Chondrocyte (in vitro differentiated cells): ENCODE measurements at regions not wholly inside any gene's neighbourhood (a gene's known extent, or its start where the extent isn't known, plus 50 kb on each side); places are given as distances from the start of the nearest gene placed in this dataset.

ENCODE experiments used
- DNase-seq: peaks from one replicate; pipeline ENCODE4 v3.0.0; 2021; ENCODE audit warnings: mixed read lengths, low spot score
- H3K27ac Mint-ChIP-seq: one replicate; pipeline ENCODE4 v1.8.0; 2021; ENCODE audit warnings: mild to moderate bottlenecking, moderate library complexity, mixed read lengths; ENCODE audit not compliant: unreplicated experiment
- H3K27me3 Mint-ChIP-seq: 2 replicates; pipeline ENCODE4 v1.8.0; 2021; ENCODE audit warnings: low read depth, mixed read lengths
- H3K36me3 Mint-ChIP-seq: 2 replicates; pipeline ENCODE4 v1.8.0; 2021; ENCODE audit warnings: low read depth, mixed read lengths
- H3K4me1 Mint-ChIP-seq: 2 replicates; pipeline ENCODE4 v1.8.0; 2021; ENCODE audit warnings: low read depth, mild to moderate bottlenecking, mixed read lengths
- H3K4me3 Mint-ChIP-seq: one replicate; pipeline ENCODE4 v1.8.0; 2021; ENCODE audit warnings: mild to moderate bottlenecking, moderate library complexity, mixed read lengths; ENCODE audit not compliant: unreplicated experiment
- H3K9me3 Mint-ChIP-seq: 2 replicates; pipeline ENCODE4 v1.8.0; 2021; ENCODE audit warnings: low read depth, mixed read lengths
- TF ChIP-seq, protein P1 (sequence below): fragments of 200-600 bp; sonication (generic); IDR thresholded peaks from 2 replicates; pipeline ENCODE4 v1.5.0; 2021; ENCODE audit warnings: antibody characterized with exemption, mild to moderate bottlenecking, moderate library complexity

DNA sequence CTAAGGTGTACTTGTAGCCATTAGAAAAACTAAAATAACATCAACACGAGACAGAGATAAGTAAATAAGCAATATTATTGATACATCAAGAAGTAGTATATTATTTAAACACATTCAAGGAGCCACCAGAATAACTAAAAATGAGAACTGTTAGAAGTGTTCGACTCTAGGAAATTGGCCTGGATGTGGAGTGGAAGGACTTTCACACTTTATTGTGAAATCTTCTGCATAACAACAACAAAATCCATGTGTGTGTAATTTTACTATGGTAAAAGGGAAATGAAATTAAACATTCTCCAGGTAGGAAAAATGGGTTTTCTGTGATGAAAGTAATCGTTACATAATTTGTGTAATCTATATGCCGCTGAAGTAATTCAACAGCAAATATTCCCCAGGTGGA, 96.3 kb upstream of the RNF152 start:
- DNase-seq = no peak
- TF ChIP-seq, protein P1, sequence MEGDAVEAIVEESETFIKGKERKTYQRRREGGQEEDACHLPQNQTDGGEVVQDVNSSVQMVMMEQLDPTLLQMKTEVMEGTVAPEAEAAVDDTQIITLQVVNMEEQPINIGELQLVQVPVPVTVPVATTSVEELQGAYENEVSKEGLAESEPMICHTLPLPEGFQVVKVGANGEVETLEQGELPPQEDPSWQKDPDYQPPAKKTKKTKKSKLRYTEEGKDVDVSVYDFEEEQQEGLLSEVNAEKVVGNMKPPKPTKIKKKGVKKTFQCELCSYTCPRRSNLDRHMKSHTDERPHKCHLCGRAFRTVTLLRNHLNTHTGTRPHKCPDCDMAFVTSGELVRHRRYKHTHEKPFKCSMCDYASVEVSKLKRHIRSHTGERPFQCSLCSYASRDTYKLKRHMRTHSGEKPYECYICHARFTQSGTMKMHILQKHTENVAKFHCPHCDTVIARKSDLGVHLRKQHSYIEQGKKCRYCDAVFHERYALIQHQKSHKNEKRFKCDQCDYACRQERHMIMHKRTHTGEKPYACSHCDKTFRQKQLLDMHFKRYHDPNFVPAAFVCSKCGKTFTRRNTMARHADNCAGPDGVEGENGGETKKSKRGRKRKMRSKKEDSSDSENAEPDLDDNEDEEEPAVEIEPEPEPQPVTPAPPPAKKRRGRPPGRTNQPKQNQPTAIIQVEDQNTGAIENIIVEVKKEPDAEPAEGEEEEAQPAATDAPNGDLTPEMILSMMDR = no peak
- H3K4me1 Mint-ChIP-seq = peaks cover 70% of the 10 kb centered on the region
- H3K9me3 Mint-ChIP-seq = no peaks in the 10 kb centered on the region
- peaks cover 2% of the 10 kb centered on the region for H3K36me3 Mint-ChIP-seq
- H3K27me3 Mint-ChIP-seq = no peaks in the 10 kb centered on the region
- H3K4me3 Mint-ChIP-seq = no peak overlapping the region
- no peak overlapping the region for H3K27ac Mint-ChIP-seq

DNA sequence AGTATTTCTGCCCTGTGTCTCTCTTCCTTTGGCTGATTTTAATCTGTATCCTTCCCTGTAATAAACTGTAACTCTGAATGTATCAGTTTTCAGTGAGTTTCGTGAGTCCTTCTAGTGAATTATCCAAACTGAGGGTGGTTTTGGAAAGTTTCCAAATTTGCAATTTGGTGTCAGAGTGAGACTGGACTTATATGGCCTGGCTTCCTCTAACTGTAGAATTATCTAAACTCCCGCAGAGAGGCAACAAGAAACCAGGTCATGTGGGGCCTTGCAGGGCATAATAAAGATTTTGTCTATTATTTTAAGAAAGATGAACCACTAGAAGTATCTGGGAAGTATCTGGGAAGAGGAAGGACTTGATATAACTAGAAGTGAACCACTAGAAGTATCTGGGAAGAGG, 95.3 kb upstream of the RNF152 start:
- TF ChIP-seq, protein P1 = no peak
- no peak overlapping the region for H3K4me3 Mint-ChIP-seq
- peaks cover 65% of the 10 kb centered on the region for H3K4me1 Mint-ChIP-seq
- peaks cover 2% of the 10 kb centered on the region for H3K36me3 Mint-ChIP-seq
- DNase-seq = no peak
- H3K27me3 Mint-ChIP-seq = no peaks in the 10 kb centered on the region
- H3K27ac Mint-ChIP-seq = peak overlapping the region; percentile 60
- no peaks in the 10 kb centered on the region for H3K9me3 Mint-ChIP-seq

DNA sequence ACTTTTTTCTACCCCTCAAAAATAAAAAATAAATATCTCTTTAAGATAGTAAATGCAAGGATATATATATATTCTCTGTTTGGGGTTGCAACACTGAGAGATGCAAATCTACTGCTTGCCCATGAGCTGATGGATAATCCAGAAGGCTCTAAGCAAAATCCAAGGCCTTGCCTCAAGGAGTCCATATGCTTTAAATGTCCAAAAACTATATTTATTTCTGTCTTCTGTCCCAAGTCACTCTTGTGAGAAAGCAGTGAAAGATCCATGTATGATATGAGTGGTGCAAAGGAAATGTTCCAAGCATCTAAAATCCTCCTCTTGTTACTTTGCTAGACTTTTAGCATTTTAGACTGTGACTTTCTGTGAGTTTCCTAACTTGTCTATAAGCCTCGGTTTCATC, 92.9 kb upstream of the RNF152 start:
- peaks cover 40% of the 10 kb centered on the region for H3K4me1 Mint-ChIP-seq
- H3K4me3 Mint-ChIP-seq = no peak overlapping the region
- DNase-seq = no peak
- TF ChIP-seq, protein P1 = no peak
- H3K9me3 Mint-ChIP-seq = no peaks in the 10 kb centered on the region
- H3K27me3 Mint-ChIP-seq = no peaks in the 10 kb centered on the region
- H3K36me3 Mint-ChIP-seq = peaks cover 2% of the 10 kb centered on the region
- H3K27ac Mint-ChIP-seq = no peak overlapping the region

DNA sequence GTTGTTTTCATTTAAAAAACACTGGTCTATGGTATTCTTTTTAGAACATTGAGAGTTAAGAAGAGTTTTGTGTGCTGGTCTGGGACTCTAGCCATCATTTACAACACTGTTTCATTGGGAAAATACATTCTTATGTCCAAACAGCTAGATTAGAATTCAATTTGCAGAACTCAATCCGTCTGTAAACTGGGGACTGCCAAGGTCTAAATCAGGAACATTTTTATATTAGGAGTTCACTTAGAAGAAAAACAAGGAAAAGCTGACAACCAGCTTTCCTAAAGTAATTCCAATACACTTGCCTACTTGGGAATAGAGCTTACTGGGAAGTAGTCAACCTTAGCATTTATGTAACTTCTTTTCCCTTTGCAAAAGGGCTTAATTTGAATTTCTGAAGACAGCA, 91.5 kb upstream of the RNF152 start:
- peak overlapping the region; percentile 37 for H3K27ac Mint-ChIP-seq
- DNase-seq = no peak
- TF ChIP-seq, protein P1 = no peak
- no peak overlapping the region for H3K4me3 Mint-ChIP-seq
- no peaks in the 10 kb centered on the region for H3K9me3 Mint-ChIP-seq
- H3K4me1 Mint-ChIP-seq = peaks cover 40% of the 10 kb centered on the region
- no peaks in the 10 kb centered on the region for H3K27me3 Mint-ChIP-seq
- H3K36me3 Mint-ChIP-seq = peaks cover 3% of the 10 kb centered on the region

DNA sequence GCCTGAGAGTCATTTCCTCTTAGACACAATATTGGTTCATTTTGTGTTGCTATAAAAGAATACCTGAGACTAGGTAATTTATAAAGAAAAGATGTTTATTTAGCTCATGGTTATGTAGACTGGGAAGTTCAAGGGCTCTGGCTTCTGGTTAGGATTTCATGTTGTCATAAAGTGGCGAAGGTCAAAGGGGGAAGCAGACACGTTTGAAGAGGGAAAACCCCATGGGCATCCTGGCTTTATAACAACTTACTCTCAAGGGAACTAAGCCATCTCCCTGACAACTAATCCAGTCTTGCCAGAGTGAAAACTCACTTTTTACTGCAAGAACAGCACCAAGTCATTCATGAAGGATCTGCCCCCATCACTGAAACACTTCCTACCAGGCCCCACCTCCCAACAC, 89.7 kb upstream of the RNF152 start:
- TF ChIP-seq, protein P1 = no peak
- H3K27me3 Mint-ChIP-seq = no peaks in the 10 kb centered on the region
- no peak overlapping the region for H3K27ac Mint-ChIP-seq
- no peak for DNase-seq
- peaks cover 25% of the 10 kb centered on the region for H3K4me1 Mint-ChIP-seq
- no peaks in the 10 kb centered on the region for H3K9me3 Mint-ChIP-seq
- H3K4me3 Mint-ChIP-seq = no peak overlapping the region
- peaks cover 1% of the 10 kb centered on the region for H3K36me3 Mint-ChIP-seq
